ENCODE measurements at regions not wholly inside any gene's neighbourhood (a gene's known extent, or its start where the extent isn't known, plus 50 kb on each side); places are given as distances from the start of the nearest gene placed in this dataset.

DNA sequence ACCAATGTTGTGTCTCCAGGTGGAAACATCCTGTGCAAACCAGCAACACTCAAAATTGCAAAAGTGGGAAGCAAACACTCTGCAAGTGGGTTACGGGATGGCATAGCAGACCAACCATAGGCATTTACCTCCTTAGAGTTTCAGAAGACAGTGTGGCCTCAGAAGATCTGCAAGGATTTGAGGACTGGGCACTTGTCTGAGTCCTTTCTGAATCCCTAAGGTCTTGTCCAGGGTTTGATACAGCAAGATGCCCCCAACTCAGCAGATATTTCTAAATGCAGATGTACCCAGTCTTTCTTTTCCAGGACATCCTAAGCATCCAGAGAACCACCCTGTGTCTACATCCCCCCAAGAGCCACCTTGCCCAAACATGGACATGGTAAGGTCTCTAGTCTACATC is 51.7 kb upstream of the SHANK2 start:
- intact Hi-C loops (cut with micrococcal nuclease) = no loop called here
- in situ Hi-C loops (cut with MboI) = no loop called here
- whole genome bisulfite sequencing (ENCODE audit: insufficient coverage, low coverage, missing lambda C conversion rate) = 0% methylated on average over 1 of the region's 1 CpG
- H3K4me3 ChIP-seq = no peak overlapping the region
- BruUV-seq (replicated peaks) = no TSS peak
- H3K4me1 ChIP-seq (replicated peaks in 1 of 2; ENCODE audit: control insufficient read depth in 2 of 2, insufficient read depth in 2 of 2, low read length in 2 of 2) = no peaks in the 10 kb centered on the region
- H3K9ac ChIP-seq (ENCODE audit: insufficient read depth in 1 of 2, low read depth in 2 of 2, low read length in 2 of 2) = no peak overlapping the region
- H3K9me3 ChIP-seq (replicated peaks; ENCODE audit: control insufficient read depth, insufficient read depth, low read depth, low read length) = no peaks in the 10 kb centered on the region
- H3K27ac ChIP-seq (ENCODE audit: extremely low read depth, low read depth, low read length) = no peak overlapping the region
- CTCF ChIA-PET (ENCODE audit: low intra/inter-chr PET ratio) = no interaction called here
- H2AFZ ChIP-seq (ENCODE audit: low read depth, low read length) = no peak overlapping the region
- ATAC-seq (no peak), DNase-seq (ENCODE audit: extremely low read depth in 1 of 4, low spot score in 3 of 4) (no peak), FAIRE-seq (no peak)
- H4K20me1 ChIP-seq (replicated peaks; ENCODE audit: control insufficient read depth, insufficient read depth, low read length) = 0 out of 2 replicates have a peak, but pooled peaks cover 5% of the 10 kb centered on the region
- H3K36me3 ChIP-seq (ENCODE audit: control insufficient read depth, insufficient read depth, low read length) = no peaks in the 10 kb centered on the region
- no peak overlapping the region for H3K4me2 ChIP-seq (ENCODE audit: insufficient read depth, low read length)
- TF ChIP-seq ZNF197 (CRISPR knock-in tag; IDR thresholded peaks at IDR 0.05; ENCODE audit: low read depth) (no peak), ZEB2 (IDR thresholded peaks at IDR 0.05) (no peak), TGIF2 (CRISPR knock-in tag; IDR thresholded peaks at IDR 0.05) (no peak), ZNF644 (tag; IDR thresholded peaks at IDR 0.05; ENCODE audit: low read depth) (no peak)
- TF ChIP-seq, protein P1, sequence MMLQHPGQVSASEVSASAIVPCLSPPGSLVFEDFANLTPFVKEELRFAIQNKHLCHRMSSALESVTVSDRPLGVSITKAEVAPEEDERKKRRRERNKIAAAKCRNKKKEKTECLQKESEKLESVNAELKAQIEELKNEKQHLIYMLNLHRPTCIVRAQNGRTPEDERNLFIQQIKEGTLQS (IDR thresholded peaks at IDR 0.05) = no peak
- TF ChIP-seq, protein P1 (CRISPR knock-in tag; conservative IDR thresholded peaks at IDR 0.05) = no peak
- TF ChIP-seq, protein P2, sequence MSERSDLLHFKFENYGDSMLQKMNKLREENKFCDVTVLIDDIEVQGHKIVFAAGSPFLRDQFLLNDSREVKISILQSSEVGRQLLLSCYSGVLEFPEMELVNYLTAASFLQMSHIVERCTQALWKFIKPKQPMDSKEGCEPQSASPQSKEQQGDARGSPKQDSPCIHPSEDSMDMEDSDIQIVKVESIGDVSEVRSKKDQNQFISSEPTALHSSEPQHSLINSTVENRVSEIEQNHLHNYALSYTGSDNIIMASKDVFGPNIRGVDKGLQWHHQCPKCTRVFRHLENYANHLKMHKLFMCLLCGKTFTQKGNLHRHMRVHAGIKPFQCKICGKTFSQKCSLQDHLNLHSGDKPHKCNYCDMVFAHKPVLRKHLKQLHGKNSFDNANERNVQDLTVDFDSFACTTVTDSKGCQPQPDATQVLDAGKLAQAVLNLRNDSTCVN (CRISPR knock-in tag; IDR thresholded peaks at IDR 0.05) = no peak
- POLR2A ChIA-PET = no interaction called here
- H3K27me3 ChIP-seq (ENCODE audit: control insufficient read depth in 2 of 2, insufficient read depth in 2 of 2, low read length in 2 of 2) = peaks cover 9 to 37% of the 10 kb centered on the region in 2 experiments; a peak in 4 of 5 replicates
- H3K9me1 ChIP-seq (ENCODE audit: control insufficient read depth, insufficient read depth, low read length) = no peaks in the 10 kb centered on the region
- no peaks in the 10 kb centered on the region for H3K79me2 ChIP-seq (ENCODE audit: control insufficient read depth, insufficient read depth, low read length)
